Activated CD4-positive, alpha-beta T cell treated with anti-CD3 and anti-CD28 coated beads for 4 hours (primary cell): ENCODE measurements at regions not wholly inside any gene's neighbourhood (a gene's known extent, or its start where the extent isn't known, plus 50 kb on each side); places are given as distances from the start of the nearest gene placed in this dataset.
A peak's percentile ranks its signal among the peaks of the same experiment; 100 is the strongest.

Experiments used
- DNase-seq, 2 donors: peaks; one replicate each; pipeline ENCODE4 v3.0.0-alpha.2; 2020

DNA sequence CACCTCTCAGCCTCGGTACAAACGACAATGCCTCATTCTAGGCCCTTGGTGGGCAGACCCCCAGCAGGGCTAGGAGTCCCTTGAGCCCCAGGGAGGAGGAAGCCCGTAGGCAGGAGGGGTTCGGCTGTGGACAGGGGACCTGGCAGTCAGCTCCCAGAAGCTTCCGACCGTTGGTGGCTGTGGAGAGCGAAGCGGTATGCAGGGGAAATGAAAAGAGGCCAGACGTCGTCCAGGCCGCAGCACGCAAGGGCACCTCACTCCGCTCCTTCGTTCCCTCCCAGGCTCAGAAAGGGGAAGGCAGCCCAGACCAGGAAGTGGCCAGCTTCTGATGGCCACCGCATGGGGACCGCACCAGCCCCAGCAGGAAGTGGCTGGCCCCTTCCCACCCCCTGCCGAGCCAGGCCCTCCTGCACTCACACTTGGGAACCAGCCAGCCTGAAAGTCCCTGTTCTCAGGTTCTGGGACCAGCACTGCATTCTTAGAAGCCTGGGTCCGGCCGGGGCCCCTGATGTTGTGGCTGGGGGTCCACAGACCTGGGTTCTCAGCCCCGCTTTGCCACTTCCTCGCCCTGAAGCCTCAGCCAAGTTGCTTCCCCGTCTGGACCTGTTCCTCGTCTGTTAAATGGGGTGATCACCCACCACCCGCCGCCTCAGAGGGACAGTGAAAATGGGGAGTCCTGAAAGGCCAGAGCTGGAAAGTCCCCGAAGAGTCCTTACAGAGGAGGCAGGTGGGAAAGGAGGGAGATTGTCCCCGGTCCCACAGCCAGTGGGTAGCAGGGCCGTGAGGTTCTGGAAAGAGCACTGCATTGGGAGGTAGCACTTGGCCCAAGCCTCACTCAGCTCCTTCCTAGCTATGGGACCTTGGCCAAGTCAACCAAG is 104.0 kb upstream of the RUNX3 start:
- no peak for DNase-seq

- no peak for DNase-seq
Observed at GRCh38 chr1:25033030-25033827, 103.2 kb upstream of the RUNX3 start.

GRCh38 chr1:25031966-25032667 is 102.0 kb upstream of the RUNX3 start:
- DNase-seq: peak; percentile 61 to 67

- DNase-seq: peak; percentile 45 to 61
Observed at GRCh38 chr1:25031601-25031965, 101.5 kb upstream of the RUNX3 start.

DNA sequence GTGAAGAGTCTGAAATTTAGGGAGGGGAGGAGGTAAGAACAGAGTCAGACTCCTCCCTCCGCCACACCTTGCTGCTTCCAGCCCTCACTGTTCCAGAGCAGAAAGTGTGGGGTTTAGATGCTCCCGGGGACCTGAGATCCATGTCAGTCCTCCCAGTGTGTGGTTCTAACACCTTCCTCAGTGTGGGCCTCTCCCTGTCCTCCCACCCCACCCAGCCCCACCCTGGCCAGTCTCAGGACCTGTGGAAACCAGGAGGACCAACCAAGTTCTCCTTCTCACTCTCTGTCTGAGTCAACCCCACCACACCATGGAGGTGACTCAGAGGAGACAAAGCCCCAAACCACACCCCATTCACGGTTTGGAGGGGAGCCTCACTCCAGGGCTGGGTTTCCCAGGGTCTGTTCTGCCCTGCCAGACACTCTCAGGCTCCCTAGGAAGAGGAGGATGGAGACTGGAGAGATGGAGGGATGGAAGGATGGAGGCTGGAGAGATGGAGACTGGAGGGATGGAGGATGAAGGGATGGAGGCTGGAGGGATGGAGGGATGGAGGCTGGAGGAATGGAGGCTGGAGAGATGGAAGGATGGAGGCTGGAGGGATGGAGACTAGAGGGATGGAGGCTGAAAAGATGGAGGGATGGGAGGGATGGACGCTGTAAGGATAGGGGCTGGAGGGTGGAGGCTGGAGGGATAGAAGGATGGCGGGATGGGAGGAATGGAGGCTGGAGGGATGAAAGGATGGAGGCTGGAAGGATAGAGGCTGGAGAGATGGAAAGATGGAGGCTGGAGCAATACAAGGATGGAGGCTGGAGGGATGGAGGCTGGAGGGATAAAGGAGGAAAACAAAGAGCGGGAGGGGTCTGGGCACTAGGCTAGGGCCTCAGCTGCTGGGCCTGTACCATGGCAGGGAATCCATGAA is 100.9 kb upstream of the RUNX3 start:
- peak; percentile 73 to 75 for DNase-seq

DNA sequence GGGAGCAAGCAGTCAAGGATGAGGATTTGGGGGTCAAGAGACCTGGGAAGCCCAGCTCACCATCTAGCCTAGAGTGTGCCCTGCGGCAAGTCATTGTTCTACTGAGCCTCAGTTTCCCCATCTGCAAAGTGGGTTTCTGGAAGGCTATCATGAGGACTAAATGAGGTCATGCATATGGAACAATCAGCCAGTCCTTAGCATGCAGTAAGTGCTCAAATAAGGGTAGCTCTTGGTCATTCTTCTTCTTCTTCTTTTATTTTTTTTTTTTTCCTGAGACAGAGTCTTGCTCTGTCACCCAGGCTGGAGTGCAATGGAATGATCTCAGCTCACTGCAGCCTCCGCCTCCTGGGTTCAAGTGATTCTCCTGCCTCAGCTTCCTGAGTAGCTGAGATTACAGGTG is 99.9 kb upstream of the RUNX3 start:
- DNase-seq: no peak

- DNase-seq: no peak
Observed at GRCh38 chr1:25028907-25029599, 99.0 kb upstream of the RUNX3 start.

- no peak for DNase-seq
Observed at GRCh38 chr1:25028587-25028906, 98.5 kb upstream of the RUNX3 start.

DNA sequence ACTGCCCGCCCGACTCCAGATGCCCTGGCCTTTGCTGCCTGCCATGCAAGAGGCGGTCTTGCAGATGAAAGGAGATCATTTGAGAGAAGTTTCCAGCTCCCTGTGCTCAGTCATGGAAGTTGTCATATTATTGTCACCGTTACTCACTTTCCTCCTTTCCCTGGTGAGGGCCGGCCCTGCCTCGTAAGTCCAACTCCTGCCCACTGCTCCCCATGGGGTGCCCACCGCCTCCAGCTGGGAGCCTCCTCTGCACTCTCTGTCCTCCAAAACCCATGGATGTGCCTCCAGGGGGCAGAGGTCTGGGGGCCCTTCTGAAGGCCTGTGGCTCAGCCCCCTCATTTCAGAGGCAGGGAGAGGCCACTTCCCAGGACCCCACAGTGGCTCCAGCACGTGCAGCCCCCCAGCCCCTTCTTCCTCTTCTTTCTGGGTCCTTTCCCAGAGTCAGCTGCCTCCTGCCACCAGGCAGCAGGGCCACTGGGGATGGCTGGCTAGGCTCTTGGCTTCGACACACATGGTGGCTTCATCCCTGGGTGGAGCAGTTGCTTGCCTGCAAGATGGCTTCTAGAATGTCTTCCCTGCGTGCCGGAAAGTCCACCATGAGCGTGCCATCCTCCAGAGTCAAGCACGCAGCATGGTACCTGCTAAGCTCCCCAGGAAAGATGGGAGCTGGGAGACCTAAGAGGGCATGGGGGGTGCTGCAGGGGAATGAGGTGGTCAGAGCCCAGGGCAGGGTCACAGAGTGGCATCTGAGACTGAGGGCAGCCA is 97.9 kb upstream of the RUNX3 start:
- DNase-seq: no peak

DNA sequence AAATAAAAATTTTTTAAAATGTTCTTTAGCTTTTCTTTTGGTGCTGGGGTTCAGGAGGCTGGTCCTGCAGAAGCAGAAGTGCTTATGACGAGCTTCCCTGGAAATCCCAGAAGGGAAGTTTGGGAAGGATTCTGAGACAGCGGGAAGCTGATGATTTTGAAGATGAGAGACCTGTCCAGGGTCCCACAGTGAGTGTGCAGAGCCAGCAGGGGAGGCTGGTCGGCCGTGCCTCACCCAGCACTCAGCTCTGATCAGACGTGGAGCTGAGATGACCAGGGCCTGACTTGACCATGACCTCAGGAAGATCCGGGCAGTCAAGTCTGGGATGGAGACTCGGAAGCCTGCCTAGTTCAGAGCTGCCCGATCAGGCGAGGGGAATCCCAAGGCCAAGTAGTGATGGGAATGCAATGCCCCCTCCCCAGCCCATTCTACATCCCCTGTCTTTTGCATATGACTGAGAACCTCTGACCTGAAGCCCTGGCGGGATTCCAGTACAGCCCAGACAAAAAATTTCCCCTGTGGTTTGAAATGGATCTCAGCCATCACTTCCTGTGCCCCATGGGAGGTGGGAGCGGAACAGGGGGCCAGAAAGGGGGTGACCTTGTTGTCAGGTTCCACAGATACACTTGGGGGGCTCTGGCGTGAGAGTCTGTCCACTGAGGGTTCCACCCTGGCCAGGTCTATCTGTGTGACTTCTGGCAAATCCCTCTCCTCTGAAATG is 96.8 kb upstream of the RUNX3 start:
- no peak for DNase-seq

- DNase-seq: no peak
Observed at GRCh38 chr1:25026304-25026703, 96.2 kb upstream of the RUNX3 start.

- DNase-seq: no peak
Observed at GRCh38 chr1:25024615-25025350, 94.7 kb upstream of the RUNX3 start.

- no peak for DNase-seq
Observed at GRCh38 chr1:25023826-25024225, 93.8 kb upstream of the RUNX3 start.

- DNase-seq: no peak
Observed at GRCh38 chr1:25023190-25023578, 93.1 kb upstream of the RUNX3 start.

- DNase-seq: peak; percentile 91 to 94
Observed at GRCh38 chr1:25022361-25023189, 92.5 kb upstream of the RUNX3 start.

GRCh38 chr1:25021591-25022215 is 91.6 kb upstream of the RUNX3 start:
- no peak for DNase-seq

DNA sequence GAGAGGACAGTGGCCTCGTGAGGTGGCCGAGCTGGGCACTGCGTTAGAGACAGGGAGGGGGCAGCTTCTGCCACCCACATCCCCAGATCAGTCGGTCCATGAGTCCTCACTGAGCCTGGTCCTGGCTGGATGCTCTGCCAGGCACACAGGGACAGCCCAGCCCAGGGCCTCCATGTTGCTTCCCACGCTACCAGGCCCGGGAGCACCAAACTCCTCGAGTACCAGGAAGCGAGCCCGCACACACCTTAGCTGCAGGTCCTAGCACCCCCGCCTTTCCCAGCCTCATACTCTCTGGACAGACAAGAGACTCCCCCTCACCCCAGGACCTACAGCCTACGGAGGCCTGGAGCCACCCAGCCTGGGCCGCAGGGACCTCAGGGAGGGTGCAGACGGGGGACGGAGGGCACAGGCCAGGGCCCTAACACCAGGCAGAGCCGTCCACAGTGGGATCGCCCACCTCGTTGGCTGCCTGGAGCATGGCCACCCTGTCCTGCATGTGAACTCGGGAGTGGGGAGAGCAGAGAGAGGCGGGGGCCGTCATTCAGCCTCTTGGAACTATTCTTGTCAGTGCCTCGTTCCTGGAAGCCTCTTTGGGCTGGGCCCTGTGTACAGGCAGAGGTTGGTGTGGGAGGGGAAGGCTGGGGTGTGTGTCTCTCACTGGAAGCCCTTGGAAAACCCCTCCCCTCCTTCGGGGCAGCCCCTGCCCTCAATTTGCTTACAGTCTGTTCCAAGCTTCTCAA is 90.9 kb upstream of the RUNX3 start:
- peak; percentile 44 to 45 for DNase-seq
